GM12878 (cell line): ENCODE measurements at regions not wholly inside any gene's neighbourhood (a gene's known extent, or its start where the extent isn't known, plus 50 kb on each side); places are given as distances from the start of the nearest gene placed in this dataset.

Experiments used
- EZH2 ChIP-seq: IDR thresholded peaks from 2 replicates; pipeline ENCODE4 v1.6.1; 2012; ENCODE audit warnings: low read depth, mild to moderate bottlenecking, control low read depth, inconsistent platforms, low read length, borderline replicate concordance; ENCODE audit not compliant: control insufficient read depth
- GABPA ChIP-seq: IDR thresholded peaks from 2 replicates; pipeline ENCODE4 v1.6.1; 2014; ENCODE audit warnings: antibody characterized with exemption, low read depth, mild to moderate bottlenecking, inconsistent platforms
- NR2C1 ChIP-seq: fragments of 450-650 bp; IDR thresholded peaks from 2 replicates; pipeline ENCODE4 v1.6.1; 2017; ENCODE audit warnings: antibody characterized with exemption, mild to moderate bottlenecking, moderate library complexity
- POLR2A ChIP-seq: IDR thresholded peaks from 2 replicates; pipeline ENCODE4 v1.6.1; 2011; ENCODE audit warnings: low read depth, mild to moderate bottlenecking, low read length
- POLR2AphosphoS5 ChIP-seq: IDR thresholded peaks from 2 replicates; pipeline ENCODE4 v1.6.1; 2011; ENCODE audit warnings: mild to moderate bottlenecking, low read length, inconsistent platforms
- RAD21 ChIP-seq: IDR thresholded peaks from 2 replicates; pipeline ENCODE4 v1.6.1; 2011; ENCODE audit warnings: mild to moderate bottlenecking, low read depth, low read length, moderate library complexity; ENCODE audit not compliant: insufficient read depth
- YBX1 ChIP-seq: fragments of 450-650 bp; IDR thresholded peaks from 2 replicates; pipeline ENCODE4 v1.6.1; 2016; ENCODE audit warnings: antibody characterized with exemption
- ZNF217 ChIP-seq: fragments of 450-650 bp; IDR thresholded peaks from 2 replicates; pipeline ENCODE4 v1.6.1; 2017; ENCODE audit warnings: antibody characterized with exemption, mild to moderate bottlenecking
- TF ChIP-seq, protein P1 (sequence below), 3 experiments: IDR thresholded peaks in 2 of 3; conservative IDR thresholded peaks in 1 of 3; 2 replicates each; pipeline ENCODE4 v1.5.1; 2011; ENCODE audit warnings: low read depth in 3 of 3, low read length in 3 of 3, mild to moderate bottlenecking in 3 of 3, control low read depth in 2 of 3, moderate library complexity in 2 of 3, inconsistent platforms in 1 of 3, mixed read lengths in 1 of 3; ENCODE audit not compliant: control insufficient read depth in 2 of 3, insufficient read depth in 1 of 3; ENCODE audit errors: extremely low read depth in 1 of 3
- TF ChIP-seq, protein P2 (sequence below): fragments of 450-650 bp; IDR thresholded peaks from 2 replicates; pipeline ENCODE4 v1.6.1; 2016; ENCODE audit warnings: mild to moderate bottlenecking

DNA sequence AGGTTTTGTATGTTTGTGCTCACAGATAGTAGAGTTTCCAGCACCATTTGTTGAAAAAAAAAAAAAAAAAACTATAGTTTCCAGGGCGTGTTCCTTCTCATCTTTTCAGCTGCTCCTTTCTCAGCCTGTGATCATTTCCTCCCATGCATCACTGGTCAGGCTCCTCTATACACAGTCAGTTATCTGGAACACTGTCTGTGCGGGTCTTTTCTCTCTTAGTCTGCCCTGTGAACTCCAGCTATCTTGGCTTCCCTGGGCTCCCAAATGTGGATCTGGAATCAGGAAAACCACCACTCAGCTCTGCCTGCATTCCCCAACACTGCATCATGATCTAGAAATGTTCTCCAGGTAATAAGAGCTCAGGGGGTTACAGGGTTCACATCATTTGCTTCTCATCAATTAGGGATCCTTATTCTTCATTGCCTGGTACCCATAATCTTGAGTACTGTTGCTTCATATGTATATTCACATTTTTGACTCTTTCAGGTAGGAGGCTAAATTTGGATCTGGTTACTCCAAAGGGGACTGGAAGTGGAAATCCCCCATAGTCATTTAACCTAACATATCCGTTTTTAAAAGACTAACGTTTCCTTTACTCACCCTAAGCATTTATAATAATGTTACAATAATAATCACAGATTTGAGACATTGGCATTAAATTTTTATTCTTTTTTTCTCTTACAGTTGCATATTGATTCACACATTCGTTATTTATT lies 221.8 kb upstream of the KLF3 start:
- no peak for TF ChIP-seq POLR2AphosphoS5
- TF ChIP-seq, protein P1, sequence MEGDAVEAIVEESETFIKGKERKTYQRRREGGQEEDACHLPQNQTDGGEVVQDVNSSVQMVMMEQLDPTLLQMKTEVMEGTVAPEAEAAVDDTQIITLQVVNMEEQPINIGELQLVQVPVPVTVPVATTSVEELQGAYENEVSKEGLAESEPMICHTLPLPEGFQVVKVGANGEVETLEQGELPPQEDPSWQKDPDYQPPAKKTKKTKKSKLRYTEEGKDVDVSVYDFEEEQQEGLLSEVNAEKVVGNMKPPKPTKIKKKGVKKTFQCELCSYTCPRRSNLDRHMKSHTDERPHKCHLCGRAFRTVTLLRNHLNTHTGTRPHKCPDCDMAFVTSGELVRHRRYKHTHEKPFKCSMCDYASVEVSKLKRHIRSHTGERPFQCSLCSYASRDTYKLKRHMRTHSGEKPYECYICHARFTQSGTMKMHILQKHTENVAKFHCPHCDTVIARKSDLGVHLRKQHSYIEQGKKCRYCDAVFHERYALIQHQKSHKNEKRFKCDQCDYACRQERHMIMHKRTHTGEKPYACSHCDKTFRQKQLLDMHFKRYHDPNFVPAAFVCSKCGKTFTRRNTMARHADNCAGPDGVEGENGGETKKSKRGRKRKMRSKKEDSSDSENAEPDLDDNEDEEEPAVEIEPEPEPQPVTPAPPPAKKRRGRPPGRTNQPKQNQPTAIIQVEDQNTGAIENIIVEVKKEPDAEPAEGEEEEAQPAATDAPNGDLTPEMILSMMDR (IDR thresholded peaks at IDR 0.05 in 2 of 3, conservative IDR thresholded peaks at IDR 0.05 in 1 of 3; ENCODE audit: control insufficient read depth in 2 of 3, extremely low read depth in 1 of 3, insufficient read depth in 1 of 3, low read depth in 3 of 3, low read length in 3 of 3) = no peak
- TF ChIP-seq POLR2A = no peak
- no peak for TF ChIP-seq RAD21
- TF ChIP-seq ZNF217 = no peak
- TF ChIP-seq GABPA = no peak
- TF ChIP-seq YBX1 = no peak
- TF ChIP-seq EZH2 = no peak
- no peak for TF ChIP-seq NR2C1
- TF ChIP-seq, protein P2, sequence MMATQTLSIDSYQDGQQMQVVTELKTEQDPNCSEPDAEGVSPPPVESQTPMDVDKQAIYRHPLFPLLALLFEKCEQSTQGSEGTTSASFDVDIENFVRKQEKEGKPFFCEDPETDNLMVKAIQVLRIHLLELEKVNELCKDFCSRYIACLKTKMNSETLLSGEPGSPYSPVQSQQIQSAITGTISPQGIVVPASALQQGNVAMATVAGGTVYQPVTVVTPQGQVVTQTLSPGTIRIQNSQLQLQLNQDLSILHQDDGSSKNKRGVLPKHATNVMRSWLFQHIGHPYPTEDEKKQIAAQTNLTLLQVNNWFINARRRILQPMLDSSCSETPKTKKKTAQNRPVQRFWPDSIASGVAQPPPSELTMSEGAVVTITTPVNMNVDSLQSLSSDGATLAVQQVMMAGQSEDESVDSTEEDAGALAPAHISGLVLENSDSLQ = no peak
